AG10803 (cell line): ENCODE measurements at regions not wholly inside any gene's neighbourhood (a gene's known extent, or its start where the extent isn't known, plus 50 kb on each side); places are given as distances from the start of the nearest gene placed in this dataset.
A peak's percentile ranks its signal among the peaks of the same experiment; 100 is the strongest.

Experiments
- DNase-seq: peaks from one replicate; pipeline ENCODE4 v3.0.0; 2010; ENCODE audit warnings: low read depth
- H3K4me3 ChIP-seq: 2 replicates; pipeline ENCODE4 v1.5.1; 2011; ENCODE audit warnings: mild to moderate bottlenecking, low read length, control low read depth
- CTCF ChIP-seq: conservative IDR thresholded peaks from 2 replicates; pipeline ENCODE4 v1.5.1; 2011; ENCODE audit warnings: mild to moderate bottlenecking, low read length, control low read depth, inconsistent platforms

GRCh38 chr15:72840114-72840513 is 56.6 kb upstream of the ADPGK start:
- TF ChIP-seq CTCF: no peak
- no peak for DNase-seq
- no peak overlapping the region for H3K4me3 ChIP-seq

DNA sequence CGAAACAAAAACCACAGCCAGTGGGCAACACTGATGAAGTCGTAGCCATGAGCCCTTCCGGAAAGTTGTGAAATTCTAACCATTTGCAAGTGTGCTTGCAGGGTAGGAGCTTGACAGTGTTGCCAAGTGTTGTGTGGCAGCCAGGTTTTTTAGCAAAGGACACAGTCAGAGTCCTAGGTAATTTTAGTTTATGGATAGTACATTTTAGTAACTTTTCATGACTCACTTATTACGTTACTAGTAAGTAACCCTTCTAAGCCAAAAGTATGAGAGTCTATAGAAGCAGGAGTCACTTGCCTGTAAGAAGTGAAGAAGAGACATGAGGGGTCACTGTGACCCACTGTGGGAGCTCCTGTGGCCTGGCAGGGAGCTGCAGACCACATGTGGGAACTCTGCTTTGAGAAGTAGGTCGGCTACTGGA is 54.8 kb upstream of the ADPGK start:
- no peak for TF ChIP-seq CTCF
- DNase-seq: peak; percentile 61
- H3K4me3 ChIP-seq: no peak overlapping the region

- DNase-seq: no peak
- TF ChIP-seq CTCF: no peak
- no peak overlapping the region for H3K4me3 ChIP-seq
Measured at GRCh38 chr15:72836676-72837330, 53.2 kb upstream of the ADPGK start.

DNA sequence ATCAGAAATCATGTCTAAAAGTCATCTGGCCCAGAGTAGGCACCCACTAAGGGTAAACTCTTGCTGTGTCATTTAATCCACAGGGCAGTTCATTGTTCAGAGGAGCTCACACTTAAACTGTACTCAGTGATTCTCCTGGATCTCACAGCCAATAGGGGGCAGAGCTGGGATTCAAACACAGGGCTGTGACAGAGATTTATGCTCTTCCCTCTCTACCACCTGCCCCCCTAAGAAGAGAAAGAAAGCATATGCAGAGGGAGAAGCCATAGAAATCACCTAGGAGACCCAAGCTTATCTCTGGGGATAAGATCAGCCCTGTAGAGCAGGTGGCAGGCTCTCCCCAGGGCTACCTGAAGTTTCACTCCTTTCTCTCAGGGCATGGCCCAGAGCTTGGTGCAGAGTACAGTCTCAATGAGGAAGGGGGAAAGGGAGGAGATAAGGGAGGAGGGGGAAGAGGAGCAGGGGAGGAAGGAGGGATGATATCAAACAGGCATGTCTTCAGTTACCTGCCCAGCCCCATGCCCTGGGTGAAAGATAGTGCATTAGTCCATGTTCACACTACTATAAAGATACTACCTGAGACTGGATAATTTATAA is 51.8 kb upstream of the ADPGK start:
- peak; percentile 40 for TF ChIP-seq CTCF
- H3K4me3 ChIP-seq: no peak overlapping the region
- DNase-seq: no peak

GRCh38 chr15:72833561-72833960 is 50.0 kb upstream of the ADPGK start:
- TF ChIP-seq CTCF: no peak
- DNase-seq: no peak
- H3K4me3 ChIP-seq: no peak overlapping the region
